HG03565 (cell line): ENCODE measurements at regions not wholly inside any gene's neighbourhood (a gene's known extent, or its start where the extent isn't known, plus 50 kb on each side); places are given as distances from the start of the nearest gene placed in this dataset.

Source experiments
- ATAC-seq: cut with Tn5 transposase; IDR thresholded peaks from one replicate; pipeline ENCODE4 v1.9.1; 2021; ENCODE audit warnings: mild to moderate bottlenecking, moderate library complexity; ENCODE audit not compliant: unreplicated experiment

GRCh38 chr13:95445131-95445530, 107.4 kb upstream of the CLDN10 start:
- no peak for ATAC-seq

DNA sequence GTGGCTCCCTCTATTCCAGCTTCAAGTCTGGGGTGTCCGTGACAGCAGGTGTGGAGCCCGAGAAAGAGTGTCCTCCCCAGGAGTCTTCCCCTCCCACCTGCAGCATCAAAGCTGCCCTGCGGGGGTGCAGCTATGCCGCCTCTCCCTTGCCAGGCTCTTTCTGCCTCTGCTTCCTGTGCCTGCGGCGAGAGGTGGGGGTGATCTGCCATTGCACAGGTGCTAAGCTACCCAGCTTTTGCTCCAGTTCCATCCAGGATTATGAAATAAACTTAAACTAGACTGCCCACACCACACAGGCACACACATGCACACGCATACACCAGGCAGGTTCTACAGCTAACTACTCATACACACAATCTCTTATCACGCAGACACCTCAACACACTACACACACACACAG, 104.7 kb upstream of the CLDN10 start:
- ATAC-seq: no peak

DNA sequence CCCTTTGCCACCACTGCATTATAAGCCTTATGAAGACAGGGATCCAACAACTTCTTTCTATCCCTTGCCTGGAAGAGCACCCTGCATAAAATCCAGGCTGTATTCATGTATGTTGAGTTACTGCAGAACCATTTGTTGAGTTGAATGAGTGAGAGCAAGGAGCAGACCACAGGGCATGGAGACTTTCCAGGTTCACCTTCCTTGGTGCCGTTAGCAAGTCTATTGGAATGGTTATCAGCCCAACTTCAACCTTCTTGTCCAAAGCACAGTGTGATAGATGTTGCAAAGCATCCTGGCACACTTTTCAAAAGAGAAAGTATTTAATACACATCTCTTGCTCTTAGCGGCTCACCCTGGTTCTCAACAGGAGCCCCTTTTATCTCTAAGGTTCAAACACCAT, 100.9 kb upstream of the CLDN10 start:
- no peak for ATAC-seq

GRCh38 chr13:95452375-95452774, 100.1 kb upstream of the CLDN10 start:
- no peak for ATAC-seq

GRCh38 chr13:95455782-95456181, 96.7 kb upstream of the CLDN10 start:
- no peak for ATAC-seq

DNA sequence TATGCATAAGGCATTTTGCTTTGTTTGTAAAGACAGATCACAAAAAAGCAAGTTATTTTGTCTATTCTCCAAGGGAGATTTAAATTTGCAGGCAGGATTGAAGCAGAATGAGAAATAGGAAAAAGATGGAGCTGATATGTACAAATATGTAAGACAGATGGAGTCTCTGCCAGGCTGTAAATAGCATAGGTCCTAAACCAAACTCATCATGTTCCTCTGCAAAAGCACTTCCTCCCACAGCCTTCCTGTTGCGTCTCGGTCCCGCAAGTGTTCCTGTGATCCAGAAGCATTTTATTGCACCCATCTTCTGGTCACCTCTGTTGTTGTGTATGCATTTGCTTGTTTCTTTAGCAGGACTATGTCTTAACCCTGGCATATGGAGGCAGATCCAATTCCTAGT, 95.7 kb upstream of the CLDN10 start:
- peak; percentile 1 for ATAC-seq

DNA sequence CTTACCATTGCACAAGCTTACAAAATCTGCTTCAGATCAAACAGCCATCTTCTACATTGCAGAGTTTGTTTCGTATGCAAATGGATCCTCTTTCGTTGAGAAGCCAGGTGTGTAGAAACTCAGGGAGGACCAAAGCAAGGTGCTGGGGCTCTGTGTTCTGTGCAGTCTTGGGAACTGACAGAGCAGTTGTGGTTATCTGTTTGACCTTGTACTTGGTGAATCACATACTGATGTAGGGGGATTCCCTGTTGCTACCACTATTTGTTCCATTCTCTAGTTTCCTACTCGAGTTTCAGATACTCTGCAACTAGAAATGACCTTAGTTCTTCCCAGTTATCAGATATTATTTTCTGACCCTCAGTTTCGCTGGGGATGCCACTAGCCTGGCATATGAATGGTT, 95.2 kb upstream of the CLDN10 start:
- ATAC-seq: peak; percentile 99

DNA sequence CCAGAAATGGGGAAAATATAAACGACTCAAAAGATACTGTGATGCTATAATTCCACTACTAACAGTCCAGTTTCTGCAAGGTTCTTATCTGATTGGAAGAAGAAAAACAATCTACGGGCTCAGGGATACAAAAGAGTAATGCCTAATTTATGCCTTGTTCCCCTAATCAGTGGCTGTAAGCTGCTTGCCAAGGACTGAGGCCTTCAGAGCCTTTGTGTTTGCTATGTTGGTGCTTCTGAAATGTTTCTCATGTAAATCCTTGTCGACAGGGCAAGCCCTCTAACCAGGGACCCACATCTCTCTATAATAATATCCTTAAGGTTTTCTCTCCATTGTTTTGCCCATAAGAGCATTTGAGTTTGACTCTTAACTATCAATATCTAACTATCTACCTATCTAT, 89.7 kb upstream of the CLDN10 start:
- ATAC-seq: no peak

GRCh38 chr13:95463531-95463930, 89.0 kb upstream of the CLDN10 start:
- no peak for ATAC-seq

GRCh38 chr13:95470574-95471366, 81.8 kb upstream of the CLDN10 start:
- no peak for ATAC-seq

DNA sequence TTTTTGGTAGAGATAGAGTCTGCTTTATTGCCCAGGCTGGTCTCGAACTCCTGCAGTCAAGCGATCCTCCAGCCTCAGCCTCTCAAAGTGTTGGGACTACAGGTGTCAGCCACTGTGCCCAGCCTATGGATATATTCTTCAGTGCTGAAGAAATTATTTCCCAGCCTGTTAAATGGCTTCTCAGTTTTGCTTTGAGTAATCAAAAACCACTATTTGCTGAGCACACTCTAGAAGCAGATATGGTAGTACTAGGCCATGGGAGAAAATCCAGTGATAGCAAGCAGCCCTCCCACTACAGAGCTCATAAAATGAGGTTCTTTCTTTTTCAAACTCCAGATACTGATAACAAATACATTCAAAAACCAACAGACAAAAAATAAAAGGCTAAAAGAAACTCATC, 80.6 kb upstream of the CLDN10 start:
- peak; percentile 46 for ATAC-seq

DNA sequence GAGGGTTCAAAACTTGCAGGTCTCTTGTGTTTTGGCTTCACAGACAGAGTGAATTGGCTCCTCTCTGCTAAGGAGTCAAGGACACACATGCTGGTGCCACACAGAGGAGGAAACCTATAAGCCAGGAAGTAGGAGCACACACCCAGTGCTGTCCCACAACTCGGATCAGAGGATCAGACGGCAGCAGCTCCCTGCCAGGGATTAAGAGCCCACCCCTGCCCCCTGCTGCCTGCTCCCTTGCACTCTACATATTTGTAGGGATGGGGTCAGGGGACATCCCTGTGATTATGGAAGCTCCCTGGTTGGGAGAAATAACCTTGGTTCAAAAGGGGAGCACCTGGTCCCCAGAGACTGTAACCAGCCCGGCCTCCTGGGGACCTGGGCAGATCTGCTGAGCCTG, 77.5 kb upstream of the CLDN10 start:
- ATAC-seq: no peak

- no peak for ATAC-seq
Measured at GRCh38 chr13:95477187-95477586, 75.3 kb upstream of the CLDN10 start.

GRCh38 chr13:95479731-95480130, 72.8 kb upstream of the CLDN10 start:
- ATAC-seq: peak; percentile 18

- peak; percentile 72 for ATAC-seq
Measured at GRCh38 chr13:95480131-95480545, 72.4 kb upstream of the CLDN10 start.

DNA sequence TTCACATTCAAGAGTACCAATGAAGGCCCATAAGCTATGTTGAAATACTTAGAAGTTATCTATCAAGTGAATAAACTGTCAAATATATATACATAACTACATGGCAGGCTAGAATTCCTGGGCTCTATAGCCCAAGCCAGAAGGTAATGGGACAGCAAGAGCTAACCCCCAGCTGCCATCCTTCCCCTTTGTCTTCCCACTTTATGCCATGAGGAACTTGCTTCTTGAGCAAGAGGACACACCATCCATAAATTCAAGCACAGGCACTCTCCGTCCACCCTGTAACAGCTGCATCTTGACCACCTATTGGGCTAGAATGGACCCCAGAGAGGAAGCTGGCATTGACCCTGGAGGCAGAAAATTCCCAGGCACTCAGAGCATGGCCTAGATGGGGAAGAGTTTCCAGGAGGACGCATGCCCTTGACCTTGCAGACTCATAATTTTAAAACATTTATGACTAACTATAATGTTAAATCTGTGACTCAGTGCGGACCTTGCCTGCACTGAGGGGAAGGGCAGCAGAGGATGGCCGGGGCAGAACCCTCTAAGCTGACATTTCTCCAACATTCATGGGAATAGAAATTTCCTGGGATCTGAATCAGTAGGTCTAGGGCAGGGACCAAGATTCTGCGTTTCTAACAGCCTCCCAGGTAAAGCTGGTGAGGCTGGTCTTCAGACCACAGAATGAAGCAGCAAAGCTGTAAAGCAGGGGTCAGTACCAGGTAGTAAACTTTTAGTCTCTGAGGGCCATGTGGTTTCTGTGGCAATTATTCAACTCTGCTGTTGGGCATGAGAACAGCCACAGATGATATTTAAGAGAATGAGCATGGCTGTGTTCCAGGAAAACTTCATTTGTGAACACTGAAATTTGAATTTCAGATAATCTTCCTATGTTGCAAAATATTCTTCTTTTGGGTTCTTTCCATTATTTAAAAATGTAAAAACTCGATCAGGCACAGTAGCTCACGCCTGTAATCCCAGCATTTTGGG, 71.4 kb upstream of the CLDN10 start:
- ATAC-seq: no peak

DNA sequence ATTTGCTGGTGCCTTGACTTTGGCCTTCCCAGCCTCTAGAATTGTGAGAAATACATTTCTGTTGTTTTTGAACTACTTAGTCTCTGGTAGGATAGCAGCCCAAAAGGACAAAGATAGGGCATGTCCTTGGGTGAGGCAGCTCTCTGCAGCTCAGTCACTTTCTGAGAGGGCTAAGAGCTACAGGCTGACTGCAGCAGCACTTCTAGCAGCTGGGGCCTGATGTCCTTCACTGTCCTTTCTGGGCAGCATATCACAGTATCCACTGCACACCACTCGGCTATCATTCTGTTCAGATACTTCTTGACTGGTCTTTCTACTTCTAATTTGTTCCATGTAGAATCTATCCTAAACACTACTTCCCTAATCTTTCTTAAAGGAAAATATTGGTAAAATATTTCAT, 68.5 kb upstream of the CLDN10 start:
- no peak for ATAC-seq

DNA sequence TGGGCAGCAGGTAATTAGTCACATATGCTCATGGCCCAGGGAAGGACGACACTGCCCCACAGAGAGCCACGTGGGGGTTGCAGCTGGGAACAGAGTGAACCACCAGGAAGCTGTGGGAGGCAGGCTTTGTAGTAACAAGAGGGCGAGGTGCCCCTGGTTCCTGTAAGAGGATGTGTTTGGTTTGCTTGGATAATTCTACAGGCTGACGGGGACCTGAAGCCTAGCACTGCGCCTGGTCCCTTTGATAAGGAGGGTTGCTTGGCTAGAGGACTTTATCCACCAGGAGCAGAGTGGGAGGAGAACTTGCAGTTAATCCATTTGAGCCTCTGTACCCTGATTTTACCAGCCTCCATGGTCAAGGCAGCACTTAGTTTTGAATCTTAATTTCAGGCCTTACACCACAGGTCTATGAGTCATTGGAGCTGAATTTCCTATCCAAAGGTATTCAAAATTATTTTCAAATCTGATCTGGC, 67.4 kb upstream of the CLDN10 start:
- no peak for ATAC-seq

GRCh38 chr13:95485518-95486144, 66.9 kb upstream of the CLDN10 start:
- no peak for ATAC-seq

DNA sequence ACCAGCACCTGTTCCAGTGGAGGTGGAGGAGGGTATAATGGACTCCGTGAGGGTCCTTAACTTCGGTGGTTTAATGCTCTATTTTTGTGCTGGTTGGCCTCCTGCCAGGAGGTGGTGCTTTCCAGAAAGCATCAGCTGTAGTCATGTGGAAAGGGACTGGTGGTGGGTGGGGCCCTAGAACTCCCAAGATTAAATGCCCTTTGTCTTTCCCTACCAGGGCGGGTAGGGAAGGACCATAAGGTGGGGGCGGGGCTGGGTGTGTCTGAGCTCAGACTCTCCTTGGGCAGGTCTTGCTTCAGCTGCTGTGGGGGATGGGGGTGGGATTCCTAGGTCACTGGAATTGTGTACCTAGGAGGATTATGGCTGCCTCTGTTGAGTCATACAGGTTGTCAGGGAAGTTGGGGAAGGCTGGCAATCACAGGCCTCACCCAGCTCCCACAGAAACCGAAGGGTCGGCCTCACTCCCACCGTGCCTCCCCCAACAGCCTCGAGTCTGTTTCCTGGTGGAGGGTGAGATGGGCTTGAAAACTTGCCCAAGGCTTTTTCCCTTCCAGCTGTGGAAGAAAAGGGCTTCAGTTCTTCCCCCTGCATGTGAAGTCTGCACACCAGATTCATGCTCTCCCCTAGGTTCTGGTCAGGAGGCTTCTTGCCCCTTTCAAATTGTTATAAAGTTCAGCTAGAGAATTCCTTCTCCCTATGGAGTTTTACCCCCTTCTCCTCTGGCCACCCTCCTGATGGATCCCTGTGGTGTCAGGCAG, 60.3 kb upstream of the CLDN10 start:
- ATAC-seq: no peak
